GM19023 (cell line): ENCODE measurements at regions not wholly inside any gene's neighbourhood (a gene's known extent, or its start where the extent isn't known, plus 50 kb on each side); places are given as distances from the start of the nearest gene placed in this dataset.
A peak's percentile ranks its signal among the peaks of the same experiment; 100 is the strongest.
"Not testable (repeated sequence)": the region's sequence is repeated elsewhere in the genome, so short reads cannot be mapped to it uniquely, and the experiment has no call there.

Experiments used
- ATAC-seq: cut with Tn5 transposase; IDR thresholded peaks from one replicate; pipeline ENCODE4 v1.9.1; 2021; ENCODE audit warnings: mild to moderate bottlenecking, moderate library complexity; ENCODE audit not compliant: unreplicated experiment

DNA sequence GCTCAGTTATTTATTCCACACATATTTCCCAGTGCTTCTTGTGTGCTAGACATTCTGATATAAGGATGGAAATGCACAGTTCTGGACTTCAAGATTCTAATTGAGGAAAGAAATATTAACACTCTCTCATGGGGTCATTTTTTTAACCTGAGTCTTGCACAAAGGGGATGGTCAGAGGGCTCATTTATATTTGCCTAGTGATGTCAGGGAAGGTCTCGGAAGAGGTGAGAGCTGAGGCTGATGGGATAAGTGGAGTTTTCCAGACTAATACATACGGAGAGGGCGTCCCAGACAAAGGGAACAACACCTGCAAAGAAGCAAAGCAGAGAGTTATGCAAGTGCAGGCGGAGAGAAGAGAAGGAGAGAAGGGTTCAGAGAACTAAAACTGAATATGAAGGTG, 1304.6 kb upstream of the TENM4 start:
- no peak for ATAC-seq

DNA sequence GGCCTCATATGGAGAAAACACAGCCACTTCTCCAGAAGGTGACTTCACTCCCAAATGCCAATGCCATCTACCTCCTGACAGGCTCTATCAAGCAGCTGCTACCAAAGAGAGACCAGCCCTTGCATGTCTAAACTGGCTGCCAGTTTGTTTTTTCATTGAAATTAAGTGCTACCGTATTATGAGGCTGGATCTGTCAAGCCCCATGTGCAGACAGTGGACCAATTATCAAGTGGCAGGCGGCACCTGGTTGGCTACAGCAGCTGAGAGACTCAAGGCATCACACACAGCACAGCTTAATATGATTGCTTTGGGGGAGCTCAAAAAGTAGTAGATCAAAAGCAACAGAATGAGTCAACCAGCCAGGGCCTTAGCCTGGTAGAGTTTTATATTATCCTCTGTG, 1293.0 kb upstream of the TENM4 start:
- ATAC-seq: no peak

DNA sequence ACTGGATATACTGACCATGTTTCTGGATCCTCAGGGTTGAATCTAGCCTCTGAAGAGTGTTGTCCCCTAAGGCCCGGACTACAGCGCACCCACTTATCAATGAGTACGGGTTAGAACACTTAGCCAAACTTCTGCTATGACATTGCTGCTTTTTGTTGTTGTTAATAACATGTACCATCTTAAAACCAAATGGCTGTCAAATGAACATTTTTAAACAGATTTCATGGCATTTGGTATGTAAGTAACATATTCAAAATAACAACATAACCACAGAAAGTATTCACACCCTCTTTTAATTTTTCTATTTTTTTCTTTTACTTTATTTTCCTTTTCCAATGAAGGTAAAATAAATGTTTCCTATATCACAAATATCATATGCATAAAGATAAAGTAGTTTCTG, 1292.5 kb upstream of the TENM4 start:
- no peak for ATAC-seq

DNA sequence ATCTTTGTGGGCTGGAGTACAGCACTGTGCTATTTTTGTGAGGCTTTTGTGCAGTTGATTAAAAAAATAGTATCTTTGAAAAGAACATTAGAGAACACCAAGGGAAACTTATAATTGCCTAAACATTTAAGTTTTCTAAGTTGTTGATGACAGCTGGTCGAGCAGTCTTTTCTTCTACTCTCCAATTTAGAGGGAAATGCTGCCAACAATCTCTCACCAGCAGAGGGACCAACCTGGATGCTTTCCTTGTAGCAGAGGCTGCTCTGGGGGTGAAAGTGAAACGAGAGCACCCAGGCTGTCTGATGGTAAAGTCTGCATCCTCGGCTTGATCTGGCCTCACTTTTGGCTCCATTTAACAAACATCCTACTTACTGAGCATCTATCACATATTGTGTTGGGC, 1286.5 kb upstream of the TENM4 start:
- ATAC-seq: peak; percentile 87

DNA sequence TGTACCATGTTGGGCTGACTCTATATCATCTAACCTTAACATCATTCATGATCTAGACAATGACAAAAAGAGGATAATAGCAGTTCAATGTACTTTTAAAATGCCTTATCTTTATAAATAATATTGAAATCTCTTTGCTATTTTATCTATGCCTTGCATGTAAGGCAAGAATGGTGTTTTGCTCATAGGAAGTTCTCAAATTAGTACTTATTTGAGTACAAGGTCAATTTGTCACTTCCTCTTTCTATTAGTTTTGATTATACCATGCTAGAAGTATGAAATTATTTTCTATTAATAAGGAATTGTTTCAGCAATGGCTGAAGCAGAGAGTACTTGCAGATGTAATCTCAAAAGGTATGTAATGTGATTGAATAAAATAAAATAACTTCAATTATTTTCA, 1285.4 kb upstream of the TENM4 start:
- ATAC-seq: no peak

DNA sequence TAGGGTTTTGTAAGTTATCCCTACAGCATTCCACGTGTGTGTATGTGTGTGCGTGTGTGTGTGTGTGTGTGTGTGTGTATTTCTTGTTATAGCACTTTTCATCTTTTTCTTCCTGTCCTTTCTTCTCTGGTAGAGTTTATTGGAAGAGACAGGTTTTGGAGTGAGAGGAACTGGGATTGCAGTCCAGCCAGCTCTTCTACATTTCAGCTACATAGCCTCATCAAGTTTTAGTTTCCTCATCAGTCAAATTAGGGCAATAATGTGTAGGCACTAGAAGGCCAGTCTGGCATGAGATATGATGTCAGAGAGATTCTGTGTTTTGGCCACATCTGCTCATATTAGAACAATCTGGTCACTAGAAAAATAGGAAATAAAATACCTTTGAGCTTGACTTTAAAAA, 1283.5 kb upstream of the TENM4 start:
- no peak for ATAC-seq

DNA sequence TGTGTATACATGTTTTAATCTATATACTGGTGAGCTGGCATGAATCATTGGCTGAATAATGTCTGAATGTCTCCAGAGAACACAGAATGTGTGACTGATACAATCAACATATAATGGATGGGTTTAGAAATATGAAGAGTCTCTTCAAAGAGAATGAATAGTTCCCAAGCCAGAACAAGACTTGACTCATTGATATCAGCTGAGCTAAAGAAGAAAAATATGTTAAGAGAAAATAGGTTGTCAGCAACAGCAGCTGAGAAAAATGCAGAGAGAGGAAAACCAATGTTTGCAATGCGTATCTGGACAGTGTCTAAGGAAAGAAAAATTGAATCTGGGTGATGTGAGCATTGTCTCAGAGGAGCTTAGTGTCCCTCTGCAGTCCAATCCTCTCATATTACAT, 1281.8 kb upstream of the TENM4 start:
- no peak for ATAC-seq

DNA sequence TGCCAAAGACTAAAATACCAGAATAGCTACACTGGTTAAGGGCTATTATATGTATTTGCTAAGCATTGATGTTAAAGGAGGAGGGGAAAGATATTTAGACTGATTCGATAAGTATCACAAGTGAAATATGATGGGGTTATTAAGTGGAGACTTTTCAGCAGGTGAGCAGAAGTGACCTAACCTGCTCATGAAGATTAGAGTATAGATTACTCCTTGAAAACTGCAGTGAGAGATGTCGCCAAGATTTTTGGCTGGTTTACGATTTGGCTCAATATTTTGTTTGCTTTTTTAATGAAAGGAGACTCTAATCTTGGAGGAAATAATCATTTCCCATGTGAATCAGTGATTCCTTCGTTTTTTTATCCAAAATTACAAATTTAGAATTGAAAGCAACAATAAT, 1279.5 kb upstream of the TENM4 start:
- ATAC-seq: no peak

DNA sequence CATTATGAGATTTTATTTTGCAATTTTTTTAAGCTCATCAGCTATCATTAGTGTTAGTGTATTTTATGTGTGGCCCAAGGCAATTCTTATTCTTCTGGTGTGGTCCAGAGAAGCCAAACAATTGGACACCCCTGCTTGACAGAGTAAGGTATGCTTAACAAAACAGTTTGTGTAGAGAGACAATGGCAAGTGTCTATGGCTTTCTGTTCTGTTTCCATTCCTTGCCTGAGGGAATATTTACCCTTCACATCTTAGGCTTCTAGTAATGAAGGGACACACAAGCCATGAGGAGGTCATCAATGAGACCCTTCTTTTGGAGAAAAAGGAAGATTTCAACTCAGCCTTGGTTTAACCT, 1278.4 kb upstream of the TENM4 start:
- ATAC-seq: no peak

DNA sequence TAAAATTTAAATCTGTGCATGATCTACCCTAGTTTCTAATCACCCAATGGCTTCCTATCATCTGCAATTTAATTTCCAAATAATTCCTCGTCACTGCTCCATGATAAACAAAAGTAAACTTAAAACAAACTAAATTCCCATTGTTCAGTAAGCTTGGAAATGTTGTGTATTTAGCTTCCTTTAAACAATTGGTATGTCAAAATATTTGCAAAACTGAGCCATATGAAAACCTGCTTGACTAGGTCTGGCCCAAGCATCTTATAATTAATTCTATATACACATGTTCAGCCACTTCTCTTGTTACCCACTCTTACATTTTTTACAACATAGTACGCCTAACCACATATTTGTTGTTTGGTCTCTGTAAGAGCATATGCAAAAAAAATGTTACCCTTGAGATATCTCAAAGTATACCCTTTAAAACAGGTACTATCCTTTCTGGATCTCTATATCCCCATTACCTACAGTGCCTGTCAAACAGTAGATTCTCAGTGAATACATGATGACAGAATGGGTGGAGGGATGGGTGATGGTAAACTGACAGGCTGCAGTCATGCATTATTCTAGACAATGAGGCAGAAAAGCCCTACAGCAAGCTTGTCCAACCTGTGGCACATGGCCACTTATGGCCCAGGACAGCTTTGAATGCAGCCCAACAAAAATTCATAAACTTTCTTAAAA, 1277.9 kb upstream of the TENM4 start:
- ATAC-seq: no peak

DNA sequence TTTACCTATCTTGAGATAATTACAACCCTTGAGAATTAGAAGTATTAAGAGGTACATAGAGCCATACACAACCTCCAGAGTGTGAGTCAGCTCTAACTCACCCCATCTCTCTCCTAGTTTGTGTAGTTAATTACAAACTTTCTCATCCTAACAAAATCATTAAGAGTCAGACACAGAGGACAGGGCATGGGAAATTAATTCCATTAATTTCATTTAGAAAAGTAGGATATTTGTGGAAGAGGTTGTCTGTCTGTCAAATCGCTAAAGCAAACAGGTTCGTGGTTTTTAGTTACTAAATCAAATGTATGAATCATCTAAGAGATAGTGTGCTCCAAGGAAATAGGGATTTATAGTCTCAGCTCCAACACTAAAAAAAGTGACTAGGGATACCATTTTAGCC, 1261.4 kb upstream of the TENM4 start:
- no peak for ATAC-seq

DNA sequence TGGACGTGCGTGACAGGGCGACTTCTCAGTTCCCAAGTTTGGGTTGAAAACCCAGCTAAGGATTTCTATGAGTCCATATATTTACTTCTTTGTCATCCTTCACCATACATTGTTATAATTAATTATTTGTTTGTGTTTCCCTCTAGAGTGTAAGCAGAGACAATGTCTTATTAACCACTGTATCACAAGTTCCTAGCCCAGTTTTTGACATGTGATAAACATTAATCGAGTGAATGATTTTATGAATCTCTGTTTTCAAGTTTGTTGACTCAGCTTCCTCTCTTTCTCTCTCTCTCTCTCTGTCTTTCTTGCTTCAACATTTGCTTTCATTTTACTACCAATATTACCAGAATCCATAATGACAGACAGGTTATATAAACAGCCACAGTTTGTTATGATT, 1259.6 kb upstream of the TENM4 start:
- ATAC-seq: no peak

DNA sequence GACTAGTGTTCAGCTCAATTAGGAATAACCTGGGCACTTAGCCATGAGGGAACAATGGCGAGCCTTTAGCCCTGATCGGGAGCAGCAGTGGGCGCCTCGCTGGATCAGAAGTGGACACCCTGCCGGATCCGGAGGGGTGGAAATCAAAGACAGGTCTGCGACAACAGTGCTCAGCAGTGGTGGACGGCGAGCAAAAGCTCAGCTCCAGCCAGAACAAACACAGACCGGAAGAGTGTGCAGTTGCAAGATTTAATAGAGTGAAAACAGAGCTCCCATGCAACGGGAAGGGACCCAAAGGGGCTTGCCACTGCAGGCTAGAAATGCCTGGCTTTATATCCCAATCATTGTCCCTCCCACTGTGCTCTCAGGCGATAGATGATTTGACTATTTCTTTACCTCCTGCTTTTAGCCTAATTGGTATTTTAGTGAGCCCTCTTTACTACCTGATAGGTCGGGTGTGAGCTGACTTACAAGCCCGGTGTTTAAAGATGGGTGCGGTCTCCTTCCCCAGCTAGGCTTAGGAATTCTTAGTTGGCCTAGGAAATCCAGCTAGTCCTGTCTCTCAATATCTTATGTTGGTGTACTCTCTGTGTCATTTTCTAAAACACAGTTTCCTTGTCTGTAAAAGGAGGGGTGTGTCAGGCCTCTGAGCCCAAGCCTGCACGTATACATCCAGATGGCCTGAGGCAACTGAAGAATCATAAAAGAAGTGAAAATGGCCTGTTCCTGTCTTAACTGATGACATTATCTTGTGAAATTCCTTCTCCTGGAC, 1258.8 kb upstream of the TENM4 start:
- not testable (repeated sequence) for ATAC-seq

DNA sequence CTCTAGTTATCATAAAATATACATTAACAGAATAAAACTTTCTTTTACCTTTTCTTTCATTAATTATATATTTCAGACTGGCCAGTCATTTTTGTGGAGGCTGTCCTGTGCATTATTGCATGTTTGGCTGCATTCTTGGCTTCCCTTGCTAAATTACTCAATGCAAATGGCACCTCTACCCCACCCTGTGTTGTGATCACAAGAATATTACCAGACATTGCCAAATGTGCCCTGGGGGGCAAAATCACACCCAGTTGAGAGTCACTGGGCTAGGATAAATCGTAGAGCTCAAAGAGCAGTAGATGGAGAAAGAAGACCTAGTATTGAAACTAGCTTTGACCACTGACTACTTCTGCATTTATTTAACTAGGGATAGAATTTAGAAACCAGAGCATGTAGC, 1257.8 kb upstream of the TENM4 start:
- ATAC-seq: no peak

DNA sequence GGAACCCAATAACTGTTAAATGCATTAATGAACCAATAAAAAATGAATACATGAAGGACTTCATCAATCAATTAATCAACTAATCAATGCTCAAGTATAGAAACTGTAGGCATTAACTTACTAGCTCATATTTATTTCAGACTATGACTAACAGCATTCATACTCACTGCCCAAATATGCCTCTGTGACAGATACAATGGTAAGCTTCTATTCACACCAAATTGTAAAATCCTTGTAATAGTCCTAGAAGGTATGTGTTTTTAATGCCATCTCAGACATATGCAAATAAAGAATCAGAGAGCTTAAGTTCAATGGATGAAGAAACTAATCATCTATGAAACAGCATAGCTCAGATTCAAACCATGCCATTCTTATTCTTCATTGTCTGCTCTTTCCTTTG, 1253.6 kb upstream of the TENM4 start:
- no peak for ATAC-seq

DNA sequence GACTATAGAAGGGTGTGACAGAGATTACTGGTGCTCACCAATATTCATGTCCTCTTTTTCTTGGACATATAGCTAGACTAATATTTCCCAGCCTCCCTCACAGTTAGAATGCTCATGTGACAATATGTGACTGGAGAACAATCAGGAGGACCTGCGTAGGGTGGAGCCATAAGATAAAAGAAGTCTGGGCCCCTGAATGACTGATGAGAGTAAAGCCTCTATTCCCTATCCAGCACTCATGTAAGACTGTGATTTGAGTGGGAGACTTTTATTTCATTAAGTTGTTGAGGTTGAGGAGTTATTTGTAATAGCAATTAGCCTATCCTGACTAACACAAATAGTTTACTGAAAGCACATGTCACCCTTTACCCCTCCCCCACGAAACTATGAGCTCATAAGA, 1247.1 kb upstream of the TENM4 start:
- no peak for ATAC-seq

DNA sequence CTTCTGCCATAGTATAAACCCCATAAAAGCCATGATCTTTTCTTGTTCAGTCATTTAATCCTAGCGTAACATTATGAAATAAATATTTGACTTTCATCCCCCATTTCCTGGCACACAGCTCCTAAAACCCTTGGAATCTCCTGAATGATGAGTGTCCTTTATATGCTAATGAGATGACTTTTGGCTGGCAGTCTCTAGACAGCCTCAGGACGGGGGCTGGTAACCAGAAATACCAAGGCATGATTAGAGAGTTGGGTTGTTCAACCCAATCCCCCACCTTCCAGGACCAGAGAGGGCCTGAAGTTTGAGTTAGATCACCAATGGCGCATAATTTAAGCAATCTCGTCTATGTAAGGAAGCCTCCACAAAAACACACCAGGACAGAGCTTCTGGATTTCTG, 1246.1 kb upstream of the TENM4 start:
- no peak for ATAC-seq

DNA sequence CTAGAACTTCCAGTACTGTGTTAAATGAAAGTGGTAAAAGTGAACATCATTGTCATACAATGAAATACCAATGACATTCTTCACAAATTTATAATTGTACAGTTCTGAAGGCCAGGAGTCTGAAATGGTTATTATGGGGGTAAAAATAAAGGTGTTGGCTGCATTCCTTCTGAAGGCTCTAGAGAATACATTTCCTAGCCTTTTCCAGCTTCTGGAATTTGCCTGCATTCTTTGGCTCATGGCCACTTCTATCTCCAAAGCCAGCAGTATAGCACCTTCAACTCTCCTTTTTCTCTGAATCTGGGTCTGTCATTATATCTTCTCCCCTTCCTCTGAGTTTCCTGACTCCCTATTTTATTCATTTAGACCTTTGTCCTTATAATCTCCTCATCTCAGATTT, 1232.7 kb upstream of the TENM4 start:
- ATAC-seq: no peak

DNA sequence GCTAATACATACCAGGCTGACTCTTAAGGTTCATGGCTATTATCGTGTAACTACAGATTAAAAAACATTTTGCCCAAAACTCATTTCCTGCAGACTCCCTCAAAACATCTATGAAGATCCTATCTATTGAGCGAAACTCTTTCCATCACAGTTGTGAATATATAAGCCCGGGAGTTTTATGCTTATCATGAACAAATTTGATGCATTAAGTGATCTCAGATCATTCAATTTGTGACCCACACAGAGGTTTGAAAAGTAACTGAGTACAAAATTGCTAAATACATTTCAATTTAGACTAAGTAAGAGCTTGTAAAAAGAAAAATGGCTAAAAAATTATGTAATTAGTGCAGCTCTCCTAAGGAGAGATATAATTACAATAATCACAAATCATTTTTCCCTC, 1228.8 kb upstream of the TENM4 start:
- ATAC-seq: no peak

DNA sequence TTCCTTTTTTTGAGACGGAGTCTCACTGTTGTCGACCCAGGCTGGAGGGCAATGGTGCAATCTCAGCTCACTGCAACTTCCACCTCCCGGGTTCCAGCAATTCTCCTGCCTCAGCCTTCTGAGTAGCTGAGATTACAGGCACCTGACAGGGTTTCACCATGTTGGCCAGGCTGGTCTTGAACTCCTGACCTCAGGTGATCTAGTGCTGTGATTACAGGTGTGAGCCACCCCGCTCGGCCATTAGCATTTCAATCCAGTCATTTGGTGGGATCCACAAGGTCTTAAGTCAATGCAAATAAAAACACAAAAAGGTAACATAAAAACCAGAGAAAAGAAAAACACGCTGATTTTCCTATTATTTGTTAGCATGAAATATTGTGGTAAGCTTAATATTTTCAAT, 1227.2 kb upstream of the TENM4 start:
- no peak for ATAC-seq

DNA sequence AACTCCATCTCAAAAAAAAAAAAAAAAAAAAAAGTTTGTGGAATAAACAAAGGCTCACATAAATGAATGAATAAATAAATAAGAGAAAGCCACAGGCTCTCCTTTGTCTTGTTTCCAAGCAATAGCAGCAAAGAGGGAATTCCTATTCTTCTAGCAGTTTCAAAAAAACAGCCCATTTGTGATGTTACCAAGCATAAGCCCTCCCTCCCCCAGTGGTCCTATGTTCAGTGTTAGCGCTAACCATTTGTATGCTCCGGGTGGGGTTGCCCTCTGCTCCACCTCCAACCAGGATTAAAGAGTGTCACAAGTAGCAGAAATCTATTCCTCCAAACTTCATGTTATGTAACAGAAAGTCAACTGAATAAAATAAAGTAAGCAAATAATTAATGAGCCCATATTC, 1215.0 kb upstream of the TENM4 start:
- ATAC-seq: no peak

DNA sequence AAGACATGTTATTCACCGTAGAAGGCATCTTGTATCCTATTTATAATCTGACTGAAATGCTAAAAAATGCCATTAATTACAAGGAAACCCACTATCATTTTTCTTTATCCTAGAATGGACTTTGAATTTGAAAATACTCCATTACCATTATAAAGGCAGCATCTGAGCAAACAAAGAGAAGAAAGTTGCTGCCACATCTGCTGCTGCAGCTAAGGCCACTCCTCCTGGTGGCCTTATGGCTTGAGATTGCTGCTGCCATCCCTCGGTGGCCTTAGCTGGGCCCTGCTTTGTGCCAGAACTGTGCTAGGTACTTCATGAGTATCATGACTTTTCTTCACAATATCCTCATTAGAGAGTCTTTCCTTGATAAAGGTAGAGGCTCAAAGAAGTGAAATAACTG, 1210.1 kb upstream of the TENM4 start:
- ATAC-seq: no peak

DNA sequence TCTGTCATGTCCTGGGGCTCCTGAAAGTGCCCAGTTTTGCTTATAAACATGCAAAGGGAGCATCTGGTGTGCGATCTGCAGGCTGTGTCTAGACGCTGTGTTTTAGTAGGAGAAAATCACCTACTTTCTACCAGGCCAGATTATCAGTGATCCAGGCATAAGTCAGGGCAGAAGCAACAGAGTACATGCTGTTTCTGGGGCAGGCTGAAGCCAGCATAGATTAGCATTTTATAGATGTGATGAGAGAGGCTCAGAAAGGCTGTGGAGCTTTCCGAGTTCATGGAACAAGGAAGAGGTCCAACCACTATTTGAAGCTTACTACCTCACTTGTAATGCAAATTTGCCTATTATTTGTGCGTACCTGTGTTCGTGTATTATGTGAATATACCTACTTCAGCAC, 1208.4 kb upstream of the TENM4 start:
- no peak for ATAC-seq
